ENCODE measurements at regions not wholly inside any gene's neighbourhood (a gene's known extent, or its start where the extent isn't known, plus 50 kb on each side); places are given as distances from the start of the nearest gene placed in this dataset.

DNA sequence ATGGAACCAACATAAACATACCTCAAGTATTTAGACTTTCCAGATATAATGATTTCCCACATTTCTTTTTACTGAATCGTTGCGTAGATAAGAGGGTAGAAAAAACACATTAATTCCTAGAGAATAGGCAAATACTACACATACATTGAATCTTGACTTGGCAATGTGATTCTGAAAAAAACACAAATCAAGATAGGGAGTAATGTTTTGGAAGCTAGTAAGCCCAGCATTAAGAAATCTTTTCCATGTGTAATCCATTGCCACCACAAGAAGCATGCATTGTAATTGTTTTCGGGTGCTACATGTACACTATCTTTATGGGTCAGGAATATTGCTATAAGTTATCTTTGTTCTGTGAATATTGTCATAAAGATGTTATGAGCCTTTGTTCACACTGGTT is 269.8 kb upstream of the PDGFD start:
- no peak overlapping the region for H3K4me2 ChIP-seq (ENCODE audit: low read length)
- H3K9ac ChIP-seq (ENCODE audit: low read length), result no peak overlapping the region
- H4K12ac ChIP-seq (ENCODE audit: low read depth, low read length), result no peak overlapping the region

GRCh38 chr11:104432981-104433380 is 269.0 kb upstream of the PDGFD start:
- no peak overlapping the region for H3K9ac ChIP-seq (ENCODE audit: low read length)

More for the DNA sequence above, 269.8 kb upstream of the PDGFD start:
- no peak overlapping the region for H2BK120ac ChIP-seq (ENCODE audit: insufficient read depth, low read length, poor library complexity)
- H3K79me1 ChIP-seq (ENCODE audit: low read length), result no peaks in the 10 kb centered on the region
- no peaks in the 10 kb centered on the region for H3K36me3 ChIP-seq (ENCODE audit: control insufficient read depth in 1 of 2, insufficient read depth in 2 of 2, low read length in 2 of 2)
- no peak overlapping the region for H3K4ac ChIP-seq (ENCODE audit: low read depth, low read length)
- no peak overlapping the region for H2AK5ac ChIP-seq (ENCODE audit: low read length)
- no peak overlapping the region for H3K23ac ChIP-seq (ENCODE audit: low read length)
- no peak overlapping the region for H2BK12ac ChIP-seq (ENCODE audit: low read length)
- H3K27ac ChIP-seq (ENCODE audit: low read depth, low read length), result no peak overlapping the region
- no peaks in the 10 kb centered on the region for H3K27me3 ChIP-seq (ENCODE audit: insufficient read depth, low read length)
- H4K91ac ChIP-seq (ENCODE audit: low read depth, low read length), result no peak overlapping the region
- WGBS (ENCODE audit: extremely low coverage, insufficient coverage, insufficient read length), result no CpG with 5 or more reads among the region's 3 CpGs
- H3K4me3 ChIP-seq (ENCODE audit: low read depth, low read length), result no peak overlapping the region
- no peak overlapping the region for H2AFZ ChIP-seq (ENCODE audit: insufficient read depth, low read length, poor library complexity)
- no peaks in the 10 kb centered on the region for H3K79me2 ChIP-seq (ENCODE audit: control insufficient read depth, insufficient read depth, low read length, poor library complexity)
- H3K14ac ChIP-seq (ENCODE audit: low read length), result no peak overlapping the region
- H3K18ac ChIP-seq (ENCODE audit: low read length), result no peak overlapping the region
- peak in 1 of 2 donors; percentile 41 for DNase-seq
- H3K4me1 ChIP-seq (ENCODE audit: control insufficient read depth in 1 of 2, insufficient read depth in 2 of 2, low read length in 2 of 2), result no peaks in the 10 kb centered on the region
- no peaks in the 10 kb centered on the region for H3K9me3 ChIP-seq (ENCODE audit: insufficient read depth, low read depth, low read length)
- no peak overlapping the region for H2BK5ac ChIP-seq (ENCODE audit: low read depth, low read length, poor library complexity)
- no peak overlapping the region for H4K8ac ChIP-seq (ENCODE audit: low read depth, low read length)

DNA sequence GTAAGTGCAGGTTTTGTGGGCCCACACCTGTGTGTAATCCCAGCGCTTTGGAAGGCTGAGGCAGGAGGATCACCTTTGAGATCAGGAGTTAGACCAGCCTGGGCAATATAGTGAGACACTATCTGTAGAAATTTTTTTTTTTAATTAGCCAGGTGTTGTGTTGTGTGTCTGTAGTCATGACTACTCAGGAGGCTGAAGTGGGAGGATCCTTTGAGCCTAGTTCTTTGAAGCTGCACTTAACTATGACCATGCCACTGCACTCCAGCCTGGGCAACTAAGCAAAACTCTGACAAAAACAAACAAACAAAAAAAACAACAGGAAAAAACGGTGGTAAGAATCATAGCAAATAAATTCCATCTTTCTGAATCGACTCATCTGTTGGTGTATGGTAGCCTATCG is 268.6 kb upstream of the PDGFD start:
- no peak overlapping the region for H3K4me3 ChIP-seq (ENCODE audit: low read depth, low read length)
- no peaks in the 10 kb centered on the region for H3K79me1 ChIP-seq (ENCODE audit: low read length)
- H2BK12ac ChIP-seq (ENCODE audit: low read length), result no peak overlapping the region
- no peaks in the 10 kb centered on the region for H3K79me2 ChIP-seq (ENCODE audit: control insufficient read depth, insufficient read depth, low read length, poor library complexity)
- H3K4me2 ChIP-seq (ENCODE audit: low read length), result no peak overlapping the region
- no peaks in the 10 kb centered on the region for H3K36me3 ChIP-seq (ENCODE audit: control insufficient read depth in 1 of 2, insufficient read depth in 2 of 2, low read length in 2 of 2)
- H4K12ac ChIP-seq (ENCODE audit: low read depth, low read length), result no peak overlapping the region
- no peak overlapping the region for H2AK5ac ChIP-seq (ENCODE audit: low read length)
- H4K8ac ChIP-seq (ENCODE audit: low read depth, low read length), result no peak overlapping the region
- H2BK5ac ChIP-seq (ENCODE audit: low read depth, low read length, poor library complexity), result no peak overlapping the region
- H3K27me3 ChIP-seq (ENCODE audit: insufficient read depth, low read length), result no peaks in the 10 kb centered on the region
- H3K23ac ChIP-seq (ENCODE audit: low read length), result no peak overlapping the region
- H3K9me3 ChIP-seq (ENCODE audit: insufficient read depth, low read depth, low read length), result no peaks in the 10 kb centered on the region
- no peak overlapping the region for H3K18ac ChIP-seq (ENCODE audit: low read length)
- H3K4ac ChIP-seq (ENCODE audit: low read depth, low read length), result no peak overlapping the region
- H3K4me1 ChIP-seq (ENCODE audit: control insufficient read depth in 1 of 2, insufficient read depth in 2 of 2, low read length in 2 of 2), result no peaks in the 10 kb centered on the region
- H3K14ac ChIP-seq (ENCODE audit: low read length), result no peak overlapping the region
- no peak overlapping the region for H4K91ac ChIP-seq (ENCODE audit: low read depth, low read length)
- DNase-seq, result peak; percentile 1 to 47
- H3K27ac ChIP-seq (ENCODE audit: low read depth, low read length), result no peak overlapping the region
- no peak overlapping the region for H2BK120ac ChIP-seq (ENCODE audit: insufficient read depth, low read length, poor library complexity)
- no peak overlapping the region for H3K9ac ChIP-seq (ENCODE audit: low read length)
- no CpG with 5 or more reads among the region's 4 CpGs for WGBS (ENCODE audit: extremely low coverage, insufficient coverage, insufficient read length)
- no peak overlapping the region for H2AFZ ChIP-seq (ENCODE audit: insufficient read depth, low read length, poor library complexity)

More at GRCh38 chr11:104432981-104433380, 269.0 kb upstream of the PDGFD start:
- Histone ChIP-seq H3K36me3 (ENCODE audit: control insufficient read depth in 1 of 2, insufficient read depth in 2 of 2, low read length in 2 of 2) (no peaks in the 10 kb centered on the region), H2AFZ (ENCODE audit: insufficient read depth, low read length, poor library complexity) (no peak overlapping the region), H2BK5ac (ENCODE audit: low read depth, low read length, poor library complexity) (no peak overlapping the region), H3K9me3 (ENCODE audit: insufficient read depth, low read depth, low read length) (no peaks in the 10 kb centered on the region), H3K27ac (ENCODE audit: low read depth, low read length) (no peak overlapping the region), H2BK120ac (ENCODE audit: insufficient read depth, low read length, poor library complexity) (no peak overlapping the region), H3K23ac (ENCODE audit: low read length) (no peak overlapping the region), H4K12ac (ENCODE audit: low read depth, low read length) (no peak overlapping the region), H4K91ac (ENCODE audit: low read depth, low read length) (no peak overlapping the region), H3K14ac (ENCODE audit: low read length) (no peak overlapping the region), H3K4ac (ENCODE audit: low read depth, low read length) (no peak overlapping the region), H3K4me2 (ENCODE audit: low read length) (no peak overlapping the region), H3K27me3 (ENCODE audit: insufficient read depth, low read length) (no peaks in the 10 kb centered on the region), H2BK12ac (ENCODE audit: low read length) (no peak overlapping the region), H3K4me3 (ENCODE audit: low read depth, low read length) (no peak overlapping the region), H3K18ac (ENCODE audit: low read length) (no peak overlapping the region), H3K79me2 (ENCODE audit: control insufficient read depth, insufficient read depth, low read length, poor library complexity) (no peaks in the 10 kb centered on the region), H3K4me1 (ENCODE audit: control insufficient read depth in 1 of 2, insufficient read depth in 2 of 2, low read length in 2 of 2) (no peaks in the 10 kb centered on the region), H2AK5ac (ENCODE audit: low read length) (no peak overlapping the region), H3K79me1 (ENCODE audit: low read length) (no peaks in the 10 kb centered on the region), H4K8ac (ENCODE audit: low read depth, low read length) (no peak overlapping the region)
- WGBS (ENCODE audit: extremely low coverage, insufficient coverage, insufficient read length), result no CpG with 5 or more reads among the region's 1 CpG
- DNase-seq, result peak; percentile 14 to 63

DNA sequence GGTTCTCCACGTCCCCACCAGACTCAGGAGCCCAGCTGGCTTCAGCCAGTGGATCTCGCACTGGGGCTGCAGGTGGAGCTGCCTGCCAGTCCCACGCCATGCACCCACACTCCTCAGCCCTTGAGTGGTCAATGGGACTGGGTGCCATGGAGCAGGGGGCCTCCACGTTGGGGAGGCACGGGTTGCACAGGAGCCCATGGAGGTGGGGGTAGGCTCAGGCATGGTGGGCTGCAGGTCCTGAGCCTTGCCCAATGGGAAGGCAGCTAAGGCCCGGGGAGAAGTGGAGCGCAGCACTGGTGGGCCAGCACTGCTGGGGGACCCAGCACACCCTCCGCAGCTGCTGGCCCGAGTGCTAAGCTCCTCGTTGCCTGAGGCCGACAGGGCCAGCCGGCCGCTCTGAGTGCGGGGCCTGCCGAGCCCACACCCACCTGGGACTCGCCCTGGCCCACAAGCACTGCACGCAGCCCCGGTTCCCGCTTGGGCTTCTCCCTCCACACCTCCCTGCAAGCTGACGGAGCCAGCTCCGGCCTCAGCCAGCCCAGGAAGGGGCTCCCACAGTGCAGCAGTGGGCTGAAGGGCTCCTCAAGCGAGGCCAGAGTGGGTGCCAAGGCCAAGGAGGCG is 258.5 kb upstream of the PDGFD start:
- Histone ChIP-seq H3K9me3 (ENCODE audit: insufficient read depth, low read depth, low read length) (no peaks in the 10 kb centered on the region), H3K4me3 (ENCODE audit: low read depth, low read length) (no peak overlapping the region), H3K27ac (ENCODE audit: low read depth, low read length) (no peak overlapping the region), H3K23ac (ENCODE audit: low read length) (no peak overlapping the region), H3K36me3 (ENCODE audit: control insufficient read depth in 1 of 2, insufficient read depth in 2 of 2, low read length in 2 of 2) (no peaks in the 10 kb centered on the region), H3K79me2 (ENCODE audit: control insufficient read depth, insufficient read depth, low read length, poor library complexity) (no peaks in the 10 kb centered on the region), H3K18ac (ENCODE audit: low read length) (no peak overlapping the region), H4K8ac (ENCODE audit: low read depth, low read length) (no peak overlapping the region), H3K4me1 (ENCODE audit: control insufficient read depth in 1 of 2, insufficient read depth in 2 of 2, low read length in 2 of 2) (no peaks in the 10 kb centered on the region), H3K27me3 (ENCODE audit: insufficient read depth, low read length) (no peaks in the 10 kb centered on the region), H2AFZ (ENCODE audit: insufficient read depth, low read length, poor library complexity) (no peak overlapping the region), H3K79me1 (ENCODE audit: low read length) (no peaks in the 10 kb centered on the region), H2AK5ac (ENCODE audit: low read length) (no peak overlapping the region), H2BK12ac (ENCODE audit: low read length) (no peak overlapping the region), H4K91ac (ENCODE audit: low read depth, low read length) (no peak overlapping the region), H3K4me2 (ENCODE audit: low read length) (no peak overlapping the region), H3K14ac (ENCODE audit: low read length) (no peak overlapping the region), H3K4ac (ENCODE audit: low read depth, low read length) (no peak overlapping the region), H2BK120ac (ENCODE audit: insufficient read depth, low read length, poor library complexity) (no peak overlapping the region), H4K12ac (ENCODE audit: low read depth, low read length) (peak overlapping the region; percentile 26), H2BK5ac (ENCODE audit: low read depth, low read length, poor library complexity) (no peak overlapping the region), H3K9ac (ENCODE audit: low read length) (no peak overlapping the region)
- no peak for DNase-seq
- no CpG with 5 or more reads among the region's 23 CpGs for WGBS (ENCODE audit: extremely low coverage, insufficient coverage, insufficient read length)

Data from trophoblast cell (in vitro differentiated cells and primary cell).